ENCODE measurements at regions not wholly inside any gene's neighbourhood (a gene's known extent, or its start where the extent isn't known, plus 50 kb on each side); places are given as distances from the start of the nearest gene placed in this dataset.

DNA sequence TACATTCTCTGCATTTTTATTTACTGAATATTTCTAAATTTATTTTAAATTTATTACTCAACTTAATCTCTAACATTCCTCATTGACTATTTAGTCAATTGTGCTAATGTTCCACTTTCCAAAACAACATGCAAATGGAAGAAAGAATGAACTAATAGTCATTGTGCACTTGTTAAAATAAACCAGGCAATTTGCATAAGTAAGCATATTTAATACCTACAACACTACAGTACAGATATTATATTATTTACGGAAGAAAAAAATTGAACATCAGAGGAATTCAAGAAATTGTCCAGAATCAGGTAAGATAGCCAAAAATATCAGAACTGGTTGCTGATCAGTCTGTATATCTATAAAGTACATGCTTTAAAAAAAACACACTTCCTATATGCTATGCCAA is 320.5 kb downstream of the CENPW start:
- Mint-ChIP-seq H3K4me3 (ENCODE audit: unreplicated experiment) (no peak overlapping the region), H3K36me3 (ENCODE audit: unreplicated experiment) (no peaks in the 10 kb centered on the region), H3K9me3 (ENCODE audit: unreplicated experiment) (no peaks in the 10 kb centered on the region), H3K27ac (ENCODE audit: unreplicated experiment) (no peak overlapping the region), H3K4me1 (ENCODE audit: unreplicated experiment) (peaks cover 21% of the 10 kb centered on the region), H3K27me3 (ENCODE audit: unreplicated experiment) (peaks cover 2% of the 10 kb centered on the region)
- TF ChIP-seq, protein P1, sequence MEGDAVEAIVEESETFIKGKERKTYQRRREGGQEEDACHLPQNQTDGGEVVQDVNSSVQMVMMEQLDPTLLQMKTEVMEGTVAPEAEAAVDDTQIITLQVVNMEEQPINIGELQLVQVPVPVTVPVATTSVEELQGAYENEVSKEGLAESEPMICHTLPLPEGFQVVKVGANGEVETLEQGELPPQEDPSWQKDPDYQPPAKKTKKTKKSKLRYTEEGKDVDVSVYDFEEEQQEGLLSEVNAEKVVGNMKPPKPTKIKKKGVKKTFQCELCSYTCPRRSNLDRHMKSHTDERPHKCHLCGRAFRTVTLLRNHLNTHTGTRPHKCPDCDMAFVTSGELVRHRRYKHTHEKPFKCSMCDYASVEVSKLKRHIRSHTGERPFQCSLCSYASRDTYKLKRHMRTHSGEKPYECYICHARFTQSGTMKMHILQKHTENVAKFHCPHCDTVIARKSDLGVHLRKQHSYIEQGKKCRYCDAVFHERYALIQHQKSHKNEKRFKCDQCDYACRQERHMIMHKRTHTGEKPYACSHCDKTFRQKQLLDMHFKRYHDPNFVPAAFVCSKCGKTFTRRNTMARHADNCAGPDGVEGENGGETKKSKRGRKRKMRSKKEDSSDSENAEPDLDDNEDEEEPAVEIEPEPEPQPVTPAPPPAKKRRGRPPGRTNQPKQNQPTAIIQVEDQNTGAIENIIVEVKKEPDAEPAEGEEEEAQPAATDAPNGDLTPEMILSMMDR (IDR thresholded peaks at IDR 0.05) = no peak
- DNase-seq (ENCODE audit: extremely low spot score, unreplicated experiment) = no peak

DNA sequence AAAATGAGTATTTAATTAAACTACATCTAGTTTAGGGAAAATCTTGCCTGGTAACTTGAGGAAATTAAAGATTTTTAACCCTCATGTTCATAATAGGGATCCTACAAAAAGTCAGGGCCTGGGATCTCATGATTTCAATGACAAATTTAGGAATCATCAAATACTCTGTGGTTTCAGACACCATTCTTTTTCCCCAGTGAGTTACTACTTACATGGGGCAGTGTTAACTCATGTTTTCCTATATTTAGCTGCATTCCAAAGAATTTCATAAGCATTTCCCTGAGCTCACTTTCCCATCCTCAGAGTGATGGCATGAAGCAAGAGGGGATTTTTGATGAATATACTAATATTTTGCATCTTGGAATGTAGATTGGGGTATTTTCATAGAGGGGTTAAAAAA is 321.7 kb downstream of the CENPW start:
- Mint-ChIP-seq H3K27me3 (ENCODE audit: unreplicated experiment) (peaks cover 2% of the 10 kb centered on the region), H3K36me3 (ENCODE audit: unreplicated experiment) (no peaks in the 10 kb centered on the region), H3K4me3 (ENCODE audit: unreplicated experiment) (no peak overlapping the region), H3K27ac (ENCODE audit: unreplicated experiment) (peak overlapping the region; percentile 59), H3K9me3 (ENCODE audit: unreplicated experiment) (no peaks in the 10 kb centered on the region), H3K4me1 (ENCODE audit: unreplicated experiment) (peaks cover 21% of the 10 kb centered on the region)
- TF ChIP-seq, protein P1 (IDR thresholded peaks at IDR 0.05) = no peak
- DNase-seq (ENCODE audit: extremely low spot score, unreplicated experiment) = no peak

DNA sequence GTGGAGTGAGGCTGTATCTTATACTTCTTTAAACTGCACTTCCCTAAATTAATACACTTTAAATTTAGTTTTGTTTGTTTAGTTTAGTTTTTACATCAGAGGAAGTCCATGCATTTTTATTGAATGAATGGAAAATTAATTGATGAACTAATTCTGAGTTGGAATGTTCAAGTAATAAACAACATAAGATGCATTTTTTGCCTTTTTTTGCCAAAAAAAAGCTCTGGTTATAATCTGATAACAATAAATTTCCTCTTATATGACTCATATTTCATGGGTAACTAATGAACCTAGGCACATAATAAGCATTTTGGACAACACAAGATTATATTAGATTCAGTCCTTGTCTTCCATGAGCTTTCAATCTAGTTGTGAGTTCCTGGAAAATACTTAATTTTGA is 323.1 kb downstream of the CENPW start:
- H3K4me3 Mint-ChIP-seq (ENCODE audit: unreplicated experiment) = no peak overlapping the region
- no peaks in the 10 kb centered on the region for H3K36me3 Mint-ChIP-seq (ENCODE audit: unreplicated experiment)
- no peak for DNase-seq (ENCODE audit: extremely low spot score, unreplicated experiment)
- peaks cover 2% of the 10 kb centered on the region for H3K27me3 Mint-ChIP-seq (ENCODE audit: unreplicated experiment)
- H3K4me1 Mint-ChIP-seq (ENCODE audit: unreplicated experiment) = peaks cover 21% of the 10 kb centered on the region
- H3K9me3 Mint-ChIP-seq (ENCODE audit: unreplicated experiment) = no peaks in the 10 kb centered on the region
- H3K27ac Mint-ChIP-seq (ENCODE audit: unreplicated experiment) = no peak overlapping the region
- TF ChIP-seq, protein P1 (IDR thresholded peaks at IDR 0.05) = no peak

DNA sequence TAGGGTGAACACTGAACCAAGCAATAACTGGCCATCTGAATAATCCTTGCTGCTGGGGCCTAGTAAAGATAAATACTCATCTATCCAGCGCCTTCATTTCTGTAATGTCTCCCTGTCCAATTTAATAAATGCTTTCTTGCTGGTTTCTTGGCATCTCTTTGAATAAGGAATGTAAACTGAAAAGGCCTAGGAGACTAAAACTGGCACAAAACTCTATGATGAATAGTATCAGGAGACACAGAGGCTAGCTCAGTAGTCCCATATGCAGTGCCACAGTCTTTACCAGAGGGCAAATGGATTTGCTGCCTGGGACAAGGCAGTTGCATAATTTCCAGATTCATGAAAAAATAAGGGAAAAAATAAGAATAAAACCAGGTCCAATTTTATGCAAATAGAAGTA is 324.4 kb downstream of the CENPW start:
- peaks cover 21% of the 10 kb centered on the region for H3K4me1 Mint-ChIP-seq (ENCODE audit: unreplicated experiment)
- H3K36me3 Mint-ChIP-seq (ENCODE audit: unreplicated experiment) = no peaks in the 10 kb centered on the region
- TF ChIP-seq, protein P1 (IDR thresholded peaks at IDR 0.05) = no peak
- no peaks in the 10 kb centered on the region for H3K27me3 Mint-ChIP-seq (ENCODE audit: unreplicated experiment)
- DNase-seq (ENCODE audit: extremely low spot score, unreplicated experiment) = no peak
- H3K4me3 Mint-ChIP-seq (ENCODE audit: unreplicated experiment) = no peak overlapping the region
- H3K27ac Mint-ChIP-seq (ENCODE audit: unreplicated experiment) = no peak overlapping the region
- no peaks in the 10 kb centered on the region for H3K9me3 Mint-ChIP-seq (ENCODE audit: unreplicated experiment)

DNA sequence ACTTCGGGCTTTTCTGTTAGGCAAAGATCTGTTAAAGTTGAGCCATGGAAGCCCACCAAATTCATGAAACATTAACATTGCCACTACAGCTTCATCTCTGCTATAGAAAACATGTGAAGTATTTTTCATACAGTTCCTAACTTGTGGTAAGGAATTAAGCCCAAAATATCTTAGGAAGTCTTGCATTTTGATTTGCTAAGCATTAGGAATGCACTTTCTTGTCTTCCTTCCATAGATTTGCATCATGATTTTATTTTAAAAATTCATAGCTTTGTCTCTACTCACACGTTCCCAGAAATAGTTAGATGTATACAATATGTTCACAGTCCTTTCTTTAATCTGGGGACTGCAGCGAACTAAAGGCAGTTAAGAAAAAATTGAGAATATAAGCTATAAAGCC is 325.6 kb downstream of the CENPW start:
- Mint-ChIP-seq H3K36me3 (ENCODE audit: unreplicated experiment) (no peaks in the 10 kb centered on the region), H3K9me3 (ENCODE audit: unreplicated experiment) (no peaks in the 10 kb centered on the region), H3K27me3 (ENCODE audit: unreplicated experiment) (no peaks in the 10 kb centered on the region), H3K27ac (ENCODE audit: unreplicated experiment) (no peak overlapping the region), H3K4me3 (ENCODE audit: unreplicated experiment) (no peak overlapping the region), H3K4me1 (ENCODE audit: unreplicated experiment) (peaks cover 21% of the 10 kb centered on the region)
- TF ChIP-seq, protein P1 (IDR thresholded peaks at IDR 0.05) = no peak
- DNase-seq (ENCODE audit: extremely low spot score, unreplicated experiment) = no peak

Data from osteocyte (in vitro differentiated cells).